Keratinocyte (primary cell): ENCODE measurements at regions not wholly inside any gene's neighbourhood (a gene's known extent, or its start where the extent isn't known, plus 50 kb on each side); places are given as distances from the start of the nearest gene placed in this dataset.

Source experiments
- CTCF ChIP-seq, 3 experiments: IDR thresholded peaks in 1 of 3; conservative IDR thresholded peaks in 1 of 3; optimal IDR thresholded peaks in 1 of 3; 2 replicates in 2 of 3; 3 replicates in 1 of 3; pipeline versions ENCODE3 to v1.5.1; 2011; ENCODE audit warnings: low read length in 3 of 3, mild to moderate bottlenecking in 3 of 3, moderate library complexity in 2 of 3, control low read depth in 1 of 3, inconsistent platforms in 1 of 3; ENCODE audit not compliant: insufficient read depth in 2 of 3; ENCODE audit errors: extremely low read depth in 1 of 3
- EZH2 ChIP-seq: IDR thresholded peaks from one replicate; pipeline ENCODE4 v1.6.1; 2012; ENCODE audit warnings: inconsistent platforms, mild to moderate bottlenecking, low read length, moderate library complexity

- TF ChIP-seq EZH2: no peak
- no peak for TF ChIP-seq CTCF (optimal IDR thresholded peaks at IDR 0.05 in 1 of 3, IDR thresholded peaks at IDR 0.05 in 1 of 3, conservative IDR thresholded peaks at IDR 0.05 in 1 of 3; ENCODE audit: extremely low read depth in 1 of 3, insufficient read depth in 2 of 3, low read length in 3 of 3)
These were observed 443.5 kb downstream of the AASDHPPT start for GRCh38 chr11:106520920-106521319.
